ENCODE measurements at regions not wholly inside any gene's neighbourhood (a gene's known extent, or its start where the extent isn't known, plus 50 kb on each side); places are given as distances from the start of the nearest gene placed in this dataset.

DNA sequence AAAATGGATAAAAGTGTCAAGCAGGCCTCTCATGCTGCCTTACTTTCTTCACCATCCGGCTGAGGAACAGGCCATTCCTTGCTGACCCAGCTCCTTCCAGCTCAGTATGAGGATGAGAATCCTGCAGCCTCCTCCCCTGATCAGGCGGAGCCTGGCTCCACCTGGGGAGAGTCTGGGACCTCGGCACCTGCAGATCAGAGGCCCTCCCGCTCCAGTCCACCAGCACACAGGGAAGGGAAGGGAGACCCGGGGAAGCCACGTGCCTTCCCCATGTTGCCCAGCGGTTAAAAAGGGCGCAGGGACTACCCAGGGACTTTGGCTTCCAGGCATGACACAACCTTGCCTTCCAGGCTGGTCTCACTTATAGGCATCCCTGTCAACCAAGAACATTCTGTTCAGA, 172.0 kb downstream of the NDUFA10 start:
- Mint-ChIP-seq H3K9me3 (peaks cover 36% of the 10 kb centered on the region), H3K36me3 (ENCODE audit: low read depth) (no peaks in the 10 kb centered on the region), H3K4me3 (no peak overlapping the region), H3K27me3 (ENCODE audit: low read depth) (peaks cover 13% of the 10 kb centered on the region), H3K27ac (no peak overlapping the region), H3K4me1 (no peaks in the 10 kb centered on the region)
- no peak for TF ChIP-seq CTCF (IDR thresholded peaks at IDR 0.05; ENCODE audit: unreplicated experiment in 3 of 3)

DNA sequence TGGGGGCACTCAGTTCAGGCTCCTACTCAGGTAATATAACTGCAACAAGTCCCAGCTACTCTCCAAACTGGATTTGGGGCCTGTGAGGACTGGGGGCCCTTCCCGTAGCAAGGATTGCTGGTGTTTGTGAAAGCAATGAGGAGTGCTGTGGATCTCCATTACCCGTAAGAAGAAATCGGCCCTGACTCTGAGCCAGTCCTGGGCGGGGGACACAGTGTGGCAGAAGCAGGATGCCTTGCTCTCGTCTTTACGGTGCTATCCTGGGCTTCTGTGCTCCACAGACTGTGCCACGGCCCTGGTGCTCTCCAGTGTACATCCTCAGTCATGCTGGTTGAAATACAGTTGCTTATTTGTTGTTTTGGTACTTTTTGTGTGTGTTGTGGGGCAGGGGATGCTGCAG, 172.9 kb downstream of the NDUFA10 start:
- H3K27ac Mint-ChIP-seq, result no peak overlapping the region
- peaks cover 35% of the 10 kb centered on the region for H3K9me3 Mint-ChIP-seq

DNA sequence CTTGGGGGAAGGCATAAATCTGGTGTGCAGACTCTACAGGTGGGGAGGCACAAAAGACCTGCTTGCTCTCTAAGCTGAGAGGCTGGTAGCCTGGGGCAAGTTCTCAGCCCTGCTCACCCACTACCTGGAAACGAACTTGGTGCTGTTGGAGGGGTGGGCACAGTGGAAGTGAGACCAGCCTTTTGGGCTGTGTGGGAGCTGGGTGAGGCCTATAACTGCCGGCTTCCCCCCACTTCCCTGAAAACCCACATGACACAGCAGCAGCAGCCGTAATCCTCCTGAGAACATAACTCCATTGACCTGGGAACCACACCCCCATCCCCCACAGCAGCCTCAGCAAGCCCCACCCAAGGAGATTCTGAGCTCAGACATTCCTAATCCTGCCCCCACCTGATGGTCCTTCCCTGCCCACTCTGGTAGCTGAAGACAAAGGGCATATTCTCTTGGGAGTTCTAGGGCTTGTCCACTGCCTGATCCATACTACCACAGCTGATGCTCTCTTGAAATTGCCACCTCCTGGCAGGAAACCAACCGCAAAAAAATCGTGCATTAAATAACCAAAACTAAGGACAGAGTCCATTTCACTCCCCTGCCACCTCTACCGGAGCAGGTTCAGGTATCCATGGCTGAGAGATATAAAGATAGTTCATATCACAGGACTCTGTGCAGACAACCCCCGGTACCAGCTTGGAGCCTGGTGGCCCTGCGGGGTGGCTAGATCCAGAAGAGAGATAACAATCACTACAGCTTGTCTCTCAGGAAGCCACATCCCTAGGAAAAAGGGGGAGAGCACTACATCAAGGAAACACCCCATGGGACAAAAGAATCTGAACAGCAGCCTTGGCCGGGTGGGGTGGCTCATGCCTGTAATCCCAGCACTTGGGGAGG, 178.1 kb downstream of the NDUFA10 start:
- Mint-ChIP-seq H3K4me3 (no peak overlapping the region), H3K4me1 (no peaks in the 10 kb centered on the region), H3K27me3 (ENCODE audit: low read depth) (peaks cover 8% of the 10 kb centered on the region), H3K9me3 (peaks cover 47% of the 10 kb centered on the region), H3K27ac (no peak overlapping the region), H3K36me3 (ENCODE audit: low read depth) (no peaks in the 10 kb centered on the region)
- TF ChIP-seq CTCF (IDR thresholded peaks at IDR 0.05; ENCODE audit: unreplicated experiment in 3 of 3), result no peak

More for the DNA sequence above, 172.9 kb downstream of the NDUFA10 start:
- Mint-ChIP-seq H3K4me3 (no peak overlapping the region), H3K36me3 (ENCODE audit: low read depth) (no peaks in the 10 kb centered on the region), H3K4me1 (no peaks in the 10 kb centered on the region), H3K27me3 (ENCODE audit: low read depth) (peaks cover 16% of the 10 kb centered on the region)
- TF ChIP-seq CTCF (IDR thresholded peaks at IDR 0.05; ENCODE audit: unreplicated experiment in 3 of 3), result no peak

GRCh38 chr2:239845968-239846367, 179.2 kb downstream of the NDUFA10 start:
- no peak overlapping the region for H3K4me3 Mint-ChIP-seq

GRCh38 chr2:239839306-239839705, 185.8 kb downstream of the NDUFA10 start:
- H3K27ac Mint-ChIP-seq, result no peak overlapping the region
- no peak overlapping the region for H3K4me3 Mint-ChIP-seq
- H3K36me3 Mint-ChIP-seq (ENCODE audit: low read depth), result no peaks in the 10 kb centered on the region
- peaks cover 20% of the 10 kb centered on the region for H3K27me3 Mint-ChIP-seq (ENCODE audit: low read depth)
- H3K9me3 Mint-ChIP-seq, result peaks cover 20% of the 10 kb centered on the region
- no peak for TF ChIP-seq CTCF (IDR thresholded peaks at IDR 0.05; ENCODE audit: unreplicated experiment in 3 of 3)
- no peaks in the 10 kb centered on the region for H3K4me1 Mint-ChIP-seq

More at GRCh38 chr2:239845968-239846367, 179.2 kb downstream of the NDUFA10 start:
- Mint-ChIP-seq H3K36me3 (ENCODE audit: low read depth) (no peaks in the 10 kb centered on the region), H3K27ac (no peak overlapping the region), H3K9me3 (peaks cover 43% of the 10 kb centered on the region), H3K27me3 (ENCODE audit: low read depth) (peaks cover 12% of the 10 kb centered on the region), H3K4me1 (no peaks in the 10 kb centered on the region)
- TF ChIP-seq CTCF (IDR thresholded peaks at IDR 0.05; ENCODE audit: unreplicated experiment in 3 of 3), result no peak

Data from nephron (organoid).